ENCODE measurements at regions not wholly inside any gene's neighbourhood (a gene's known extent, or its start where the extent isn't known, plus 50 kb on each side); places are given as distances from the start of the nearest gene placed in this dataset.

DNA sequence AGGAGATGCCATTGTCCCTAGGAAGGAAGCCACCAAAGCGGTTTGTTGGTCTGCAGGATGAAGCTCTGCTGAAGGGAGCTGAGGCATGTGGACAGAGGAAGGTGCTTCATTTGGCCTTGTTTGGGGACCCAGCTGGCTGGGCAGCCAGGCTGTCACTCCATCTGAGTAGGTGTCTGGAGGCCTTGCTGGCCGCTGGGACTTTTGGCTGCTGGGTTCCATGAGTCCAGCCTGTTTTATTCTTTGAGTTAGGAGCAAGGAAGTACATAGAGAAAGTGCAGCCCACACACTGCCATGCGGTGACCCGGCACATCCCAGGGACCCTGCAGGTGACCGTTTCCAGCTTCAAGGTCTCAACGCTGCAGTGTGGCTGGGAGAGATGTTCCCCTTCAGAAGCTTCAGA, 251.2 kb upstream of the IRX4 start:
- Histone ChIP-seq H3K4me3 (no peak overlapping the region), H3K9me3 (no peaks in the 10 kb centered on the region), H3K27me3 (no peaks in the 10 kb centered on the region), H3K4me1 (no peaks in the 10 kb centered on the region), H3K36me3 (no peaks in the 10 kb centered on the region), H3K27ac (no peak overlapping the region)
- no peak for DNase-seq (ENCODE audit: low spot score in 2 of 2)
- 91 to 93% methylated on average over 6 of the region's 6 CpGs for WGBS, 2 donors
- TF ChIP-seq CTCF (IDR thresholded peaks at IDR 0.05) (no peak), EP300 (IDR thresholded peaks at IDR 0.05) (no peak), POLR2A (IDR thresholded peaks at IDR 0.05) (no peak)

DNA sequence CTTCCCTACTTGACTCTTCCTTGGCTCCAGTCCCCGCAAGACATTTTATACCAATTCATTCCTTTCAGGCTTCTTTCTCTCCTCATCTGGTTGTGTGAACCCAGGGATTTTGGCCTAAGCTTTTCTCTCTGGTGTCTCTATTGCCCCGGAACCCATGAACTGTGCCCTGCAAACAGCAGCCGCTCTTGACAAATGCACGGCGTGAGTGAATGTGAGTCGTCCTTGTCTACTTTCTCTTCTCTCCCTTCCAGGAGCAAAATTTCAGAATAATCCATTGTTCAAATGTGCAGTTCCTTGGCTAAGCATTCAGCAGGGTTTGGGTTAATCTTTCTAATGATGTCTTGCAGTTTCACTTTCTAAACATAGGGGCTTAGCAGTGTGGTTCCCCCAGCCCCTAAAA, 250.4 kb upstream of the IRX4 start:
- DNase-seq (ENCODE audit: low spot score in 2 of 2) = no peak
- Histone ChIP-seq H3K4me1 (no peaks in the 10 kb centered on the region), H3K27ac (no peak overlapping the region), H3K9me3 (no peaks in the 10 kb centered on the region), H3K27me3 (no peaks in the 10 kb centered on the region), H3K4me3 (no peak overlapping the region), H3K36me3 (no peaks in the 10 kb centered on the region)
- 32 to 50% methylated on average over 6 of the region's 6 CpGs for WGBS, 2 donors
- no peak for TF ChIP-seq EP300 (IDR thresholded peaks at IDR 0.05)
- no peak for TF ChIP-seq POLR2A (IDR thresholded peaks at IDR 0.05)
- TF ChIP-seq CTCF (IDR thresholded peaks at IDR 0.05) = no peak

DNA sequence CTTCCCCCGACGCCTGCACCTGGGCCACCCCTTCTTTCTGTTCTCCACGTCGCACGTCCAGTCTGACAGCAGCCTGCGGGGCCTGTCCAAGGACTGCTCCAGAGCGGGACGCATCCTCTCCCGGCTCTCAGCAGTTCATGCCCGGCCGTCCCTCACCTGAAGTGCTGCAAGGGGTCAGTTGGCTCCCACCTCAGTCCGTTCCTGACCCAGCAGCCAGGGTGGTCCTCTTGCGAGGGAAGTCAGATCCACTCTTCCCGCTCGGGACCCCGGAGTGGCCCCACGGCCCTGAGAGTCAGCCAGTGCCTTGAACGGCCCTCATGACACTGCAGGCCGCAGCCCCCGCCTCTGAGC, 249.7 kb upstream of the IRX4 start:
- TF ChIP-seq CTCF (IDR thresholded peaks at IDR 0.05) (no peak), EP300 (IDR thresholded peaks at IDR 0.05) (no peak), POLR2A (IDR thresholded peaks at IDR 0.05) (no peak)
- Histone ChIP-seq H3K4me3 (no peak overlapping the region), H3K36me3 (no peaks in the 10 kb centered on the region), H3K27ac (no peak overlapping the region), H3K9me3 (no peaks in the 10 kb centered on the region), H3K27me3 (no peaks in the 10 kb centered on the region), H3K4me1 (no peaks in the 10 kb centered on the region)
- no peak for DNase-seq (ENCODE audit: low spot score in 2 of 2)
- WGBS, 2 donors = 84 to 87% methylated on average over 18 to 20 of the region's 20 CpGs

DNA sequence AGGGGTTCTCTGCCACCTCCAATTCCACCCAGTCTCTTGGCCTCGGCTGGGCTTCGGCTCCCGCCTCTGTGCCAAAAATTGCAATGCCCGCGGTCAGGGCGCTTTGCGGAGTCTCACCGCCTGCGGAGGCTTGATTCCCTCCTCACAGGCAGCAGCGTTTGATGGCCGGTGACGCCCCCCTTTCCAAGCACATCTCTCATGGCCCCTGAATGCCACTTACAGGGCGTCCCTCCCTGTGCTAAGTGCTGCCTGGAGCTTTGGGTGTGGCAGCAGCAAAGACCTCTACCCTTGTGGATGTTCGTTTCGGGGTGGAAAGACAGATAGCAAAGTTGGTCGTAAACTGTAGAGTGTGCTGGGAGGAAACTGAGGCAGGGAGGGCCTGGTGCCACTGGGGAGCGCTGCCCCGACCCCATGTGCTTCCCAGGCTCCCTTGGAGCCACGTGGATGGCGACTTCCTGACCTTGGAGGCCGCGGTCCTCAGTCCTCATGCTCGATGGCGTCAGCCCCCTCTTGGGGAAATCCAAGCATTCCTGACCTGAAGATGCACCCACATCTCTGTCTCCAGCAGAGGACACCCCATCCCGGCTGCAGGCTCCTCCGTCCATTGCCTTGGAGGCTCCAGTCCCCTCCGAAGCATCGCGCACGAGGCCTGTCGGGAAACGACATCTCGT, 249.2 kb upstream of the IRX4 start:
- no peak for DNase-seq (ENCODE audit: low spot score in 2 of 2)
- no peaks in the 10 kb centered on the region for H3K9me3 ChIP-seq
- no peak overlapping the region for H3K4me3 ChIP-seq
- H3K36me3 ChIP-seq = no peaks in the 10 kb centered on the region
- no peak for TF ChIP-seq EP300 (IDR thresholded peaks at IDR 0.05)
- no peak for TF ChIP-seq CTCF (IDR thresholded peaks at IDR 0.05)
- no peak for TF ChIP-seq POLR2A (IDR thresholded peaks at IDR 0.05)
- H3K27ac ChIP-seq = no peak overlapping the region
- no peaks in the 10 kb centered on the region for H3K27me3 ChIP-seq
- no peaks in the 10 kb centered on the region for H3K4me1 ChIP-seq
- WGBS, 2 donors = 91 to 93% methylated on average over 22 to 33 of the region's 33 CpGs

DNA sequence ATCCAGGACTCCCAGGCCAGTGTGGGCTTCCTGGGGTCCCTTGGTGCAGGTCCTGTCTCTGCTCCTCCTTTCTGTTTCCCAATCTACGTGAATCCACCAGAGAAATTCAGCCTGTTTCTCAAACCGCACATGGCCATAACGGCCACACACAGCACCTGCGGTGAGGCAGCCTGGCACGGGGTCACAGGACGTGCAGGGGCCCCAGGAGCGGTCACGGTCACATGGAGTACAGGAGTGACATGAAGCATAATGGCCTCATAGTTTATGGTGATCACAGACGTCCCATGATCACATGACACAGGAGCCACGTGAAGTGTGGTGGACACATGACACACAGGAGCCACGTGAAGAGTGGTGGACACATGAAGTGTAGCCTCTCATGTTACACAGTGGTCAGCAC, 248.5 kb upstream of the IRX4 start:
- H3K9me3 ChIP-seq = no peaks in the 10 kb centered on the region
- no peak overlapping the region for H3K27ac ChIP-seq
- no peaks in the 10 kb centered on the region for H3K4me1 ChIP-seq
- no peak for TF ChIP-seq CTCF (IDR thresholded peaks at IDR 0.05)
- no peaks in the 10 kb centered on the region for H3K36me3 ChIP-seq
- no peaks in the 10 kb centered on the region for H3K27me3 ChIP-seq
- no peak for DNase-seq (ENCODE audit: low spot score in 2 of 2)
- no peak overlapping the region for H3K4me3 ChIP-seq
- WGBS, 2 donors = 86 to 91% methylated on average over 11 of the region's 11 CpGs
